Motor neuron (in vitro differentiated cells): ENCODE measurements at regions not wholly inside any gene's neighbourhood (a gene's known extent, or its start where the extent isn't known, plus 50 kb on each side); places are given as distances from the start of the nearest gene placed in this dataset.
"Not testable (repeated sequence)": the region's sequence is repeated elsewhere in the genome, so short reads cannot be mapped to it uniquely, and the experiment has no call there.

Experiments used
- ATAC-seq, 8 experiments: fragments of 200-7000 bp; cut with Tn5 transposase; replicated peaks in 6 of 8; 2 replicates each; pipeline ENCODE4 v1.8.0; 2021; ENCODE audit warnings: mild to moderate bottlenecking in 8 of 8, moderate library complexity in 8 of 8
- H3K27ac ChIP-seq, 2 donors: fragments of 250-450 bp; sonication (Bioruptor Pico); 2 replicates each; pipeline ENCODE4 v1.9.0; 2021; ENCODE audit warnings: antibody characterized with exemption in 2 of 2, mild to moderate bottlenecking in 2 of 2, moderate library complexity in 1 of 2
- H3K4me1 ChIP-seq, 2 donors: fragments of 250-450 bp; sonication (Bioruptor Pico); replicated peaks in 1 of 2; 2 replicates each; pipeline ENCODE4 v1.6.1; 2021; ENCODE audit warnings: antibody characterized with exemption in 2 of 2, mild to moderate bottlenecking in 2 of 2, moderate library complexity in 1 of 2
- H3K4me3 ChIP-seq, 5 donors: fragments of 250-450 bp; sonication (Bioruptor Pico); 2 replicates each; pipeline ENCODE4 v1.9.0; 2021; ENCODE audit warnings: antibody characterized with exemption in 5 of 5, mild to moderate bottlenecking in 5 of 5, moderate library complexity in 4 of 5
- WGBS, 10 experiments: fragments of 450-650 bp; shearing (Covaris generic); methylation state at CpG; one replicate each; pipeline ENCODE4 v1.0.0; 2022; 5-methylcytosine and 5-hydroxymethylcytosine counted together
- in situ Hi-C, 9 experiments: fragments of 400-800 bp; cut with MboI; loops; one replicate each; pipeline ENCODE4 v1.15.0; 2021; ENCODE audit warnings: low sequenced_read_pairs in 9 of 9, low pct_unique_long_range_greater_than_20kb in 2 of 9; ENCODE audit not compliant: unreplicated experiment in 9 of 9

DNA sequence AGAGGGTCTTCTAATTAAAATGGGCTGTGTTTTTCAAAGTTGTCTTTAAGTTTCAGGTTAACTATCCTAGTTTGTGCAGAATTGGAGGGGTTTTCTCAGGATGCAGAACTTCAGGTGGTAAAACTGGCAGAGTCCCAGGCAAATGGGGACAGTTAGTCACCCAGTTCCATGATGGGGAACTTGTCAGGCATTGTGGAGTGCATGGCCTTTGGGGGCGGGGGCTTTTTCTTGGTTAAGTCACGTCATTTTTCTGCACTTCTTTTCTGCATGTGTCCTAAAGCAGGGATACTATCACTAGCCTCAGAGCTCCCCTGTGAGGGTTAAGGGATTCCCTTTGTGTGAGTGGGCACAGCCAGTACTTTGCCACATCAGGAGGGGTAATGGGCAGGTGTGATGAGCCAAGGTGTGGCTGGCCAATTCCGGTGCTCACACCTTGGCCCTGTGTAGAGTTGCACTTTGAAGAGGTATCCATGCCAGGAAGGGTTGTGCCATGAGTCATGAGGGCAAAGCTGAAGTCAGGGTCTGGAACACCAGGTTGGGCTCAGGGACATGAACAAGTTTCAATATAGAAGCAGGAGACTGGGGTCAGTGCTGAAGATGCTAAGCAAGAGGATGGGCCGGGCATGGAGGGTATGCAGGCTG is 126.0 kb upstream of the RREB1 start:
- no peak for ATAC-seq
- WGBS, 10 experiments, result 40 to 100% (median 91%) methylated on average over 1 to 4 of the region's 4 CpGs; no CpG with 5 or more reads in 4 of the 10 experiments

DNA sequence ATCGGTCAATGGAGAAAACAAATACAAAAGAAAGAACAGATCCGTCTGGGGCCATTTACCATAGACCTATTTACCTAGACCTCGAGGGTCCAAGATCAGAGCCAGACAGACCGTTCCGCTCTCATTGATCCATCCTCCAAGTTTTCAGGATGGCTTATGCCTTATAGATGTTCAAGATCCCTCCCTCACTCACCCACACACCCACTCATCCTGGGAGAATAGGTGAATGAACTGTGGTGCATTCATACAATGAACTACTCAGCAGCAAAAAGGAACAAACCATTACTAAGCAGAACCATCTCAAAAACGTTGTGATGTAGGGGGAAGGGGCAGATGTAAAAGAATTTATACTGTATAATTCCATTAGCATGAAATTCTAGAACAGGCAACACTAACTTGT is 125.1 kb upstream of the RREB1 start:
- no peak overlapping the region for H3K4me3 ChIP-seq
- in situ Hi-C loops, result no loop called here
- 20 to 83% (median 71%) methylated on average over 1 to 6 of the region's 6 CpGs; no CpG with 5 or more reads in 3 of the 10 experiments for WGBS, 10 experiments
- no peak for ATAC-seq
- no peaks in the 10 kb centered on the region for H3K4me1 ChIP-seq
- no peak overlapping the region for H3K27ac ChIP-seq

More for the DNA sequence above, 126.0 kb upstream of the RREB1 start:
- no peak overlapping the region for H3K27ac ChIP-seq
- in situ Hi-C loops, result no loop called here
- no peaks in the 10 kb centered on the region for H3K4me1 ChIP-seq
- no peak overlapping the region for H3K4me3 ChIP-seq

DNA sequence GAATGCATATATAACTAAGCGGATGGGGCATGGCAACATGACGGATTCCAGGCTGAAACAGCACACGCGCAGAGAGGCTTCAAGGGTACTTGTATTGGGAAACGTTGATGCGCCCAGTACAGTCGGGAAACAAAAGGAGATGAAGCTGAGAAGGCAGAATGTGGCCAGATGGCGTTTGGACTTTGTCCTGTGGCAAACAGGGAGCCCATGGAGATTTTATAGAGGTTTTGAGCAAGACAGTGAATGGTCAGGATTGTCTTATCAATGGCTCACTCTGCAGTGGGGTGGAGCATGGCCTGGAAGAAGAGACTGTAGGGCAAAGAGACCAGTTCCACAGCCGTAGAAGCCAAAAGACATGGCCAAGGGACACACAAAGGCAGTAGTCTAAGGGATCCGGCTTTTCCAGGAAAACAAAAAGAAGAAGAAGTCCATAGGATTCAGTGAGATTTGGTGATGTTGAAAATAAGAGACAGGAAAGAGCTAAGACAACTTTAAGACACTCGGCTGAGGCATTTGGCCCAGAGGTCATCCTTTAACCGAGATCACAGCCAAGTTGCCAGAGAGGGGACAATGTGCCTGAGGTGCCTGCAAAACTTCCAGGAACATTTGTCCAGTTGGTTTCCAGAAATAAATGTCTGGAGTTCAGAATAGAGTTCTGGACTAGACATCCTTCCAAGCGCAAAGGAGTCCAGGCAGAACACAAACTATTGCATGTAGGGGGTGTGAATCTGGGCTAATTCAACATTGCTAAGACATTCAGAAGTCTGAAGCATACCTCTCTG is 123.0 kb upstream of the RREB1 start:
- Histone ChIP-seq H3K4me3 (no peak overlapping the region), H3K27ac (no peak overlapping the region), H3K4me1 (no peaks in the 10 kb centered on the region)
- ATAC-seq, result no peak
- in situ Hi-C loops, result no loop called here
- 20 to 100% (median 84%) methylated on average over 1 to 12 of the region's 13 CpGs; no CpG with 5 or more reads in 1 of the 10 experiments for WGBS, 10 experiments

DNA sequence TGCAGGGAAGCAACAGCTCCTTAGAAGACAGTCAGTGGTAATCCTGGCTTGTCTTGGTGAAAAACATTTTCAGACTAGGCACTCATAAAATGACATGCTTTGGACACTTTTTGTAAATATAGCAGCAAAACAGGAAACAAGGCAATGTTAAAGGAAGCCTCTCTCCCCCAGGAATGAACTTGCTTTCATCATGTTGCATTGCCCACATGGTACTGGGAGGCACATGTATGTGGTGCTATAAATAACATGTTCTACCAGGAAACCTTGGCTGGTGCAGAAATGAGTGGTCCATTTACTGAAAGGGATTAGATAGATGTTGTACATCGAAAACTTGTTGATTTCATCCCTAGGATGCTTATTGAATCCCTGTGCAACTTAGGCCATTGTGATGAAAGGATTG is 121.4 kb upstream of the RREB1 start:
- in situ Hi-C loops, result no loop called here
- WGBS, 10 experiments, result 70 to 100% (median 80%) methylated on average over 1 of the region's 1 CpG; no CpG with 5 or more reads in 5 of the 10 experiments
- ATAC-seq, result no peak
- Histone ChIP-seq H3K4me1 (no peaks in the 10 kb centered on the region), H3K4me3 (no peak overlapping the region), H3K27ac (no peak overlapping the region)

DNA sequence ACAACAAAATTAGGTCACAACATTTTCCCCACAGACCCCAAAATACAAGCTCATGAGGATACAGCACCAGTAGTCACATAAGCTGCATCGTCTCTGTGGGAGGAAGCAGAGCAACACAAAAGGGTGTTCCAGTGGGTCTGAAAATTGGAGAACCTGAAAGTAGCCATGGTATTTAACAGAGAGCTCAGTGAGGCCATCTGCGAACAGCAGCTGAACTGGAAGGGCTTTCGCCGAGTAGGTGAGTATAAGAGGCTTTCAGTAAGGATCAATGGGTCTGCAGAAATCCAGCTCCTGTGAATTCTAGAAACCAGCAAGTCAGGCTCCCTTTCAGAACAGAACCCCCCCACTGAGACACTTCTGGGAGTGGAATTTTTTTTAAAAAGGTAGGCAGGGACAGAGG is 120.0 kb upstream of the RREB1 start:
- 43 to 100% (median 73%) methylated on average over 1 to 4 of the region's 4 CpGs for WGBS, 10 experiments
- H3K4me3 ChIP-seq, result no peak overlapping the region
- no peak overlapping the region for H3K27ac ChIP-seq
- in situ Hi-C loops, result no loop called here
- H3K4me1 ChIP-seq, result no peaks in the 10 kb centered on the region
- ATAC-seq, result no peak

DNA sequence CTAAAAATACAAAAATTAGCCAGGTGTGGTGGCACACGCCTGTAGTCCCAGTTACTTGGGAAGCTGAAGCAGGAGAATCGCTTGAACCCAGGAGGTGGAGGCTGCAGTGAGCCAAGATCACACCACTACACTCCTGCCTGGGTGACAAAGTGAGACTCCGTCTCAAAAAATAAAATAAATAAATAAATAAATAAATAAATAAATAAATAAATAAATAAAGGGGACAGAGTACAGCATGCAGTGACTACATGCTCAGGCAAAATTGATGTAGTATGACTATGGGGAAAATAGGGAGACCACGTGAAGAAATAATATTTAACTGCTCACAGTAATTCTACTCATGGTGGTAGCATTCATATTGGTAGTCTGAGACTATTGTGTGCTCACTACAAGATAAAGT is 117.7 kb upstream of the RREB1 start:
- ATAC-seq, H3K4me1 ChIP-seq, H3K4me3 ChIP-seq, H3K27ac ChIP-seq, in situ Hi-C loops: not testable (repeated sequence)
- WGBS, 10 experiments, result 76 to 100% (median 96%) methylated on average over 1 to 4 of the region's 4 CpGs; no CpG with 5 or more reads in 3 of the 10 experiments

DNA sequence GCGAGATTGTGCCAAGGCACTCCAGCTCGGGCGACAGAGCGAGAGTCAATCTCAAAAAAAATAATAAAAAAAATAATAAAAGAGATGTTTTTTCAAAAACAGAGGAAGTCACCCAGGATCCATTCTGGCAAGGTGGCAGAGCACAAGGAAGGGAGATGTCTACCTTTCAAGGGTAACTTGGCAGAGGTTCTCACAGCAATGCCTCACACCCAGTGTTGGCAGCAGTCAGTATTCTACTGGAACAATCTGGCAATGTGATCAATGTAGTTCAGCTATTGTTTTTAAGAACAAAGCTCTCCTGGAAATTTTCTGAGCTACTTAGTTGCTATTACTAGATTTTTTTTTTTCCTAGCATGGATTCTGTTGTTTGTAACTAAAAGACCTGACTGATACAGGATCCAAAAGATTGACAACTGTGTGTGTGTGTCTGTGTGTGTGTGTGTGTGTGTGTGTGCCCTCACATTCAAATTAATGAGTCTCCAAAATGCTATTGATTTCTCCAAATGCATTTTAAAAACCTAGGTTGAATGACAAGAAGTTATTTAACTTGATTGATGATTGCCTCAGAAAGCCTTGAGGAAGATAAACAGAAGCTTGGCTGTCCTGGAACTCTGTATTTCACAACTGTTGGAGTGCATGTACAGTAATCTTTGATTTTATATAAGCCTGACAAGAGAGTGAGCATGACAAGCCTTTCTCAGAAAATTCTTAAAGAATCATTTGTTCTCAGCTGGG is 114.1 kb upstream of the RREB1 start:
- 87 to 100% (median 100%) methylated on average over 1 to 4 of the region's 4 CpGs; no CpG with 5 or more reads in 4 of the 10 experiments for WGBS, 10 experiments
- no peak for ATAC-seq
- H3K4me3 ChIP-seq, result no peak overlapping the region
- no peak overlapping the region for H3K27ac ChIP-seq
- in situ Hi-C loops, result no loop called here
- H3K4me1 ChIP-seq, result peaks cover 3 to 7% of the 10 kb centered on the region in 2 donors

DNA sequence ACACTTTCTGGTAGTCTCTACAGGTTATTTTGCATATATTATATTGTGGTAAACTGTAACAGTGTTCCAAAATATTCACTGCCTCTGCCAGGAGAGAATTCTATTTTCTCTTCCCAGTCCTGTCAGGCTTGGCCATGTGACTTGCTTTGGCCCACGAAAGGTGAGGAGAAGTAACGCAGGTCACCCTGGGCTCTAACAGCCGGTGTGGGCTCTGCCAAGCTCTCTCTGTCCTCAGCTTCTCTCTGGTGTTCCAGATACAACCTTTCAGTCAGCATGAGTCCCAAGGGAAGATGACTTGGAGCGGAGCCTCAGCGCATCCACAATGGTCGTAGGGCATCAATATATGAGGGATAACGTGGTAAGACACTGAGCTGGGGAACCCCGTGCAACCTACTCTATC is 113.0 kb upstream of the RREB1 start:
- no peak overlapping the region for H3K27ac ChIP-seq
- in situ Hi-C loops, result no loop called here
- ATAC-seq, result peak in 3 of 8 experiments; percentile 32 to 38 (median 35)
- H3K4me3 ChIP-seq, result no peak overlapping the region
- H3K4me1 ChIP-seq, result peaks cover 3 to 7% of the 10 kb centered on the region in 2 donors
- WGBS, 10 experiments, result 75 to 100% (median 94%) methylated on average over 1 to 7 of the region's 8 CpGs

DNA sequence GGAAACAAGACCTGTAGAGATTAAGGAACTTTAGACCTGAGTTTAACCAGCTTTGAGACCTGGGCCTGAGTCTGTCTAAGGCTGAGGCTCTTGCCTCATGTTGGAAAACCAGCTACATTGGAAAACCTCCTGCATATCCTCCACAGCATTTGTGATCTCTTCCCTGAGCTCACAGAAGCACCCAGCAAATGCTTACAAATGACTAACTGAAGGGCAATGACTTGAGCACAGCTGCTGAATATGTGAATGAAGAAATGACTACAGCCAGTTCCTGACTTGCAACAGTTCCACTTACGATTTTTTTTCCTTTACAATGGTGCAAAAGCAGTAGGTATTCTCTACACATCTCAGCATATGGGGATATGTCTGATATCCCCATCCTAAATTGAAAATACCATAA is 112.4 kb upstream of the RREB1 start:
- Histone ChIP-seq H3K4me3 (no peak overlapping the region), H3K4me1 (peaks cover 3 to 7% of the 10 kb centered on the region in 2 donors), H3K27ac (no peak overlapping the region)
- in situ Hi-C loops, result no loop called here
- WGBS, 10 experiments, result 17 to 100% (median 80%) methylated on average over 1 of the region's 1 CpG; no CpG with 5 or more reads in 5 of the 10 experiments
- no peak for ATAC-seq

DNA sequence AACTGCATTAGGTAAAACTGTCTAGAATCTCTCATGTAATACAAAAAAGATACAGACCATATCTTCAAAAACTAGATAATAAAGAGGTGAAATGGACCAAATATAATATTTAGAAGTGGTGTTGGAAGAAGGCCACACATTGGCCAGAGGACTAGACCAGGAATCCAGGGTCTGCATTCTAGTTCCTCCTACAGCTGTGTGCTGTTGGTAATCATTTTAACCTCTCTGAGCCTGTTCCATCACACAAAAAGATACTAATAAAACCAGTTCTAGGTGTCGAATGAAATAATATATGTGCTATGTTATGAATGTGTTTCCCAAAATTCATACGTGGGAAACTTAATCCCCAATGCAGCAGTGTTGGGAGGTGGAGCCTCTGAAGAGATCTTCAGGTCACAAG is 111.6 kb upstream of the RREB1 start:
- WGBS, 10 experiments, result 71 to 100% (median 80%) methylated on average over 1 to 2 of the region's 2 CpGs; no CpG with 5 or more reads in 3 of the 10 experiments
- H3K27ac ChIP-seq, result no peak overlapping the region
- no peak for ATAC-seq

DNA sequence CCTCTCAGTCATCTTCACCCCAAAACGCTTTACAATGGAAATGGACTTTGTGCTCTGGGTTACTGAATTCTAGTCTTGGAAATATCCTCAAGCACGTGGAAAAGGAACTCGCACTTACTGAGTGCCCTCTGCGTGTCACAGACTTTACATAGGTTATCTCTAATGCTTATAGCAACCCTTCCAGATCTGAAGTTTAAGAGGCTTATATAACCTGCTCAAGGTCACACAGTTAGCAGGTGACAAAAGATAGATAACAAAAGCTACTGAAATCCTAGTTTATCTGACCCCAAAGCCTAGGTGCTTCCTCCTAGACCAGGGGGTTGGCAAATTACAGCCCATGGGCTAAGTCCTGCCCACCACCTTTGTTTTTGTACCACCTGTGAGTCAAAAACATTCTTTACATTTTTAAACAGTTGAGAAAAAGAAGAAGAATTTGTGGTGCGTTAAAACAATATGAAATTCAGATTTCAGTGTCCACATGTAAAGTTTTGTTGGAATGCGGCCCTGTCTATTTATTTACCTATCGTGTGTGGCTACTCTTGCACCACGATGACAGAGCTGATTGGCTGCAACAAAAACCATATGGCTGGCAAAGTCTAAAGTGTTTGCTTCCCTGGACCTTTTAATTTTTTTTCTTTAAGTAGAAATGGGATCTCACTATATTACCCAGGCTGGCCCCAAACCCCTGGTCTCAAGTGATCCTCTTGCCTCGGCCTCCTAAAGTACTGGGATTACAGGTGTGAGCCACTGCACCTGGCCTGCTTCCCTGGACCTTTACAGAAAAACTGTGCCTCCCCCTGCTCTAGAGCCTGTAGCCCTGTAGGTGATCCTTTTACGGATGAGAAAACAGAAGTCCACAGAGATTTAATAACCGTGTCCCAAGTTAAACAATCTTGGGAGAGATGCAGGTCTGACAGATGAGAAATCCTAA is 110.2 kb upstream of the RREB1 start:
- ATAC-seq, result peak in 3 of 8 experiments; percentile 21 to 27 (median 26)

More for the DNA sequence above, 111.6 kb upstream of the RREB1 start:
- in situ Hi-C loops, result no loop called here
- Histone ChIP-seq H3K4me3 (no peak overlapping the region), H3K4me1 (peaks cover 3 to 7% of the 10 kb centered on the region in 2 donors)

DNA sequence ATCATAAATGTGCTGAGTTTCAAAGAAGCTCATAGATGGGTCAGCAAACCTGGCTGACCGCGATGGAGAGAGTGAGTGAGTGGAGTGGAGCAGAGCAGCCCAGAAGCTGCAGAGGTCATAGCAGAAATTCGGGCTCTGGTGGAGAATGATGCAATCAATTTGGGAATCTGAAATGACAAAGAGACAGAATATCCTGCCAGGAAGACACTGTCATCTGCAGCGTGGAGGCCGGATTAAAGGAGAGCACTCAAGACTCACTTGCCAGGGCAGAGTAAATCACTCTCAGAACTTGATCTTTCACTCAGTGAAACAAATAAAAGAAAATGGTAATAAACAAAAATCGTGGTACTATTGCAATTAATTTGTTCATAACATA is 109.6 kb upstream of the RREB1 start:
- 0 to 53% (median 37%) methylated on average over 2 to 6 of the region's 6 CpGs for WGBS, 10 experiments

More for the DNA sequence above, 110.2 kb upstream of the RREB1 start:
- 45 to 92% (median 71%) methylated on average over 3 to 11 of the region's 11 CpGs for WGBS, 10 experiments
- H3K4me3 ChIP-seq, result no peak overlapping the region
- in situ Hi-C loops, result no loop called here
- H3K27ac ChIP-seq, result no peak overlapping the region
- H3K4me1 ChIP-seq, result peaks cover 3 to 7% of the 10 kb centered on the region in 2 donors

More for the DNA sequence above, 109.6 kb upstream of the RREB1 start:
- H3K4me3 ChIP-seq, result no peak overlapping the region
- no peak overlapping the region for H3K27ac ChIP-seq
- peak in 7 of 8 experiments; percentile 55 to 86 (median 70) for ATAC-seq
- H3K4me1 ChIP-seq, result peaks cover 3 to 7% of the 10 kb centered on the region in 2 donors
- in situ Hi-C loops, result no loop called here
